DMS153 treated with DMSO at 0.1 percent for 48 hours (cell line): ENCODE measurements at regions not wholly inside any gene's neighbourhood (a gene's known extent, or its start where the extent isn't known, plus 50 kb on each side); places are given as distances from the start of the nearest gene placed in this dataset.
"Not testable (repeated sequence)": the region's sequence is repeated elsewhere in the genome, so short reads cannot be mapped to it uniquely, and the experiment has no call there.

Experiments used
- DNase-seq: peaks from one replicate; lab custom pipeline; 2025; ENCODE audit not compliant: unreplicated experiment; lab: John Stamatoyannopoulos, UW

DNA sequence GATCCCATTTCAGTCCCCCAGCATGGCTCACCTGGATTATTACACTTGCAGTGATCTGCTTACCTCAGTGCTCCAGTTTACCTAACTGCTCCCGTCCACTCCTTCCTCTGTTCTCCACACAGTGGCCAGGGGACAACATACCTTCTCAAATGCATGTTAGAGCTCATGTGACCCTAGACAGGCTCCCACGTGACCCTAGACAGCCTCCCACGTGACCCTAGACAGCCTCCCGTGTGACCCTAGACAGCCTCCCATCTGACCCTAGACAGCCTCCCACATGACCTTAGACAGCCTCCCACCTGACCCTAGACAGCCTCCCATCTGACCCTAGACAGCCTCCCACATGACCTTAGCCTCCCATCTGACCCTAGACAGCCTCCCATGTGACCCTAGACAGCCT lies 226.0 kb upstream of the TMEM132C start:
- no peak for DNase-seq

DNA sequence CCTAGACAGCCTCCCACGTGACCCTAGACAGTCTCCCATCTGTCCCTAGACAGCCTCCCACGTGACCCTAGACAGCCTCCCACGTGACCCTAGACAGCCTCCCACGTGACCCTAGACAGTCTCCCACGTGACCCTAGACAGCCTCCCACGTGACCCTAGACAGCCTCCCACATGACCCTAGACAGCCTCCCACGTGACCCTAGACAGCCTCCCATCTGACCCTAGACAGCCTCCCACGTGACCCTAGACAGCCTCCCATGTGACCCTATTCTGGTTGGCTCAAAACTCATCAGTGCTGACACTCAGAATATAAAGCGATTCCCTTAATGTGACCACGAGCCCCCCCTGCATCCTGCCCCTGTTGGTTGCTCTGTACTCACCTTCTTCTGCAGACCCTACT lies 224.7 kb upstream of the TMEM132C start:
- not testable (repeated sequence) for DNase-seq

DNA sequence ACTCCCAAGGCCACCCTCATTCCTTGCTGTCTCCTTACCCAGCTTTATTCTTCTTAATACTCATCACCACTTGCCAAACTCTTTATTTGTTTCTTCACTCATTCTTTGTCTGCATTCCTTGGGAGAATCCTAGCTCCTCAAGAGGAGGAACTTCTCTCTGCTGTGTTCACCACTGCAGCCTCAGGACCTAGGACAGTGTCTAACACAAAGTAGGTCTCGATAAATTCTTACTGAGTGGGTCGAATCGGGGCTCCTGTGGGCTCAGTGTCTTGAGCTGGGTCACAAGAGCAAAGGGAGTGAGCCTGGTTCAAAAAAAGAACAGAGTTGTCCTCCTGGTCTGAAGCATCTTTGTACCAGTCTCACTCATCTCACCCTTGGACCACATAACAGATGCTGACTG lies 224.1 kb upstream of the TMEM132C start:
- no peak for DNase-seq

DNA sequence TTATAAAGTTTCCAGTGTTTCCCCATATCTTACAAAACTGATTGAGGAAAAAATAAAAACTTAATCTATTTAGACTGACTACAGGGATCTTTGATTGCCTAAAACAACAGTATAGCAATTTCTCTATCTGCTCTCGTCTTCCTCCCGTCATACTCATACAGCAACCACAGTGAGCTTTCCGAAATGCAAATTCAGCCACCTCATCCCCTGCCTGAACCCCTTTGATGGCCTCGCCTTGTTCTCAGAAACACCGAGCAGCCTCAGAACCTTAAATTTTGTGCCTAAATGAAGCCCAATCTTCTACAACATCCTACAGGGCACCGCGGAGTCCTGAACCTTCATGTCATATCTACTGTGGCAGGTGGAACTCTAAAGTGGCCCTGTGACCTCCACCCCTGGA lies 223.7 kb upstream of the TMEM132C start:
- DNase-seq = no peak

DNA sequence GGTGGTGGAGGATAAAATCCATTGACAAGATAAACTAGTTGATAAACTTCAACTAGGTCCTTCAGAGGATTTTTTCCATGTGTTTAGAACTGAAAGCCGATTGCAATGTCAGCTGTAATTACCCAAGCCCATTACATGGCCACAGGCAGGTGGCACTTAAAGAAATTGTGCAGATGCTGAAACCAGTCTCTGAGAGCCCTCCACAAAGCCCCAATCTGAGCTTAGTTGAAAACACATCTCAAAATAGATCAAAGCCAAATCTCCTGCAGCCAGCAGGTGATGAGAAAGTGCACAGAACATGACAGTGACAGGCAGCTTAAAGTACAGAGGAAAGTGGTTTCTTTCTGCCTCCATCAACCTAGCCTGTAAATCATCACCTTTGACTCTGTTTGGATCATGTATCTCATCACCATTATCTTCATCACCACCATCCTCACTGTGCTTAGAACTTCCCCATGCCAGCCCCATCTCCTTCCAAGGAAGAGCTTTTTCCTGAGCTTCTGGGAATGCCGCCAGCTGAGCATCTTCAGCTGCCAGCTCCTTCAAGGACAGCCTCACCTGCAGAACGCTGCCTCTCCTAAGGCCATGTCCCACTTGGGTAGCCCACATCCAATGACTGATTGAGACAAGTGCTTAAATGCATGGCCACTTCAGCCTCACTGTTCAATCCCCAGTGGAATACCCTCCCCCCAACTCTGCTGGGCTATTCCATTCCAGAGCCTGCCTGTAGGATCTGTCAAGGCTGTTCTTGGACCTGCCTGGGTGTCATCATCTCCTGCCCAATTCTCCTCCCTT lies 219.5 kb upstream of the TMEM132C start:
- no peak for DNase-seq

DNA sequence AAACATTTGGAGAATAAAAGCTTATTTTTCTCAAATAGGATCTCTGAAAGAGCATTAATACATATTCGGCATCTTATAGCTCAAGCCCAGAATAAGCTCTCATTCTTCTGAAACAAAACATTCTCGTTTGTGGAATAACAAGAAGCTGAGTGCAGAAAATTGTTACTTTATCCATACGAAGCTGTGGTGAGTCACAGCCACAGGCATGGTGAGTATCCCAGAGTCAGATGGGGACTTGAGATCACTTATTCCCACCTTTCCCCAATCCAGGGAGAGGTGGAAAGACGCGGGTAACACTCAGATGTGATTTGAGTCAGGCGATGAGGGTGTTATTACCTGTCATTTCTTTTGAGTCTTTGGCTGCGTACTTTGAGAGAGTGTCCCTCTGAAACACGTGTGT lies 214.6 kb upstream of the TMEM132C start:
- no peak for DNase-seq

DNA sequence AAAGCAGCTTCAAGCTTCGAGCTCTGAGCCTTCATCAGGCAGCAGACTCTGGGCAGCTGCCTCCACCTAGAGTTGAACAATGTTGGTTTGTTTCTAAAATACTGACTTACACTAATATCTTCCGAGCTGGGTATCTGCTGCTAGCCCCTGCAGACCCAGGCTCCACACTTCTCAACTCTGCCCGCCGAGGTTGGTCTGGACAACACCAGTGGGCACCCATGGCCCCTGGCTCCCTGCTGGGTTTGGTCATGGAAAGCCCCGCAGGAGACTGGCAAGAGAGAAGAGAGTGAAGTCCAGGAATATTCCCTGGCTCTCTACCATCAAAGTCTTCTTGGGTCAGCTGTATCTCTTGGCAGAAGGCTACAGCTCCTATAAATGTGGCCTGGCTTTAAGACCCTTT lies 214.2 kb upstream of the TMEM132C start:
- DNase-seq = no peak

DNA sequence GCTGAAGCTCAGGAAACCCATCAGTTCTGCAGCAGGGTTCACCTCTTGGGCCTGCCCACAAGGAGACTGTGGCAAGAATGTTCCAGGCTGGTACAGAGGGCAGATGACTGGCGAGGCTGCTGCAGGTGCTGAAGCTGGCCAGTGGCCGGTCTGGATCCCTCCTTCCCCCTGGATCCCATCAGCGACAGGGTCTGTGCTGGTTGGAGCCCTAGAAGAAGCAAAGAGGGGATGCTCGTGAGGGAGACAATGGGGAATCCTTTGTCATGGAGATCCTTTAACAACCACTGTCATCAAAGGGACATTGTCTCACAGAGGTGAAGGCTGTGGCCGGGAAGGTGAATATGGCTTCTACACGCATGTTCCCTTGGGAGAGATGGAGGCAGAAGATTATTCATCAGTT lies 211.4 kb upstream of the TMEM132C start:
- no peak for DNase-seq

DNA sequence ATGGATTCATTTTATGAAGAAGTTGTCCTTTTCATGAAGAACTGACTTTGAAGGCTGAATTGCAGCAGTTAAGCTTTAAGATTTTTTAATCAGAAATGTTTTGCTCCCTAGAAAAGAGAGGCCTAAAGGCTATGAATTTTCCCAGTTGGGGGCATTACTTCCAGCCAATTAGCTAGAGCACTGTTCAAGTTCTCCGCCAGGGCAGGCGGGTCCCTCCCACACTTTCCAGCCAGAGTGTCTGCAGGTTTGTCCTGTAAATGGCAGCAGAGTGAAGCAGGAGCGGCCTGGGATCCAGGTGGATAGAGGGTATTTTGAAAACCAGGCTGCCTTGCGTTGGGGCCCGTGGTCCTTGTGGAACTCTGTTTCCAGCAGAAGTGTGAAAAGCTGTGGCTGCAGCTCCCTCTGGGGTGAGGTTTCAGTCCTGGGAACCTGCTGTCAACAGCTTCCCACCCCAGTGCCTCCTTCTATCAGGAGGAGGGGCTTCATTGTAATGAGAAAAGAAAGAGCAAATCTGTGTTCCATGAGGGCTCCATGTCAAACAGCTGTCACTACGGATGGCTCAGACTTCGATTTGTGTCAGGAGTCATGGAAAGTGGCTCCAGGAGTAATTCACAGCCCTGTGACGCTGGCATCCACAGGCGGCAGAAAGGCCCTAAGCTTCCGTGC lies 210.7 kb upstream of the TMEM132C start:
- no peak for DNase-seq

DNA sequence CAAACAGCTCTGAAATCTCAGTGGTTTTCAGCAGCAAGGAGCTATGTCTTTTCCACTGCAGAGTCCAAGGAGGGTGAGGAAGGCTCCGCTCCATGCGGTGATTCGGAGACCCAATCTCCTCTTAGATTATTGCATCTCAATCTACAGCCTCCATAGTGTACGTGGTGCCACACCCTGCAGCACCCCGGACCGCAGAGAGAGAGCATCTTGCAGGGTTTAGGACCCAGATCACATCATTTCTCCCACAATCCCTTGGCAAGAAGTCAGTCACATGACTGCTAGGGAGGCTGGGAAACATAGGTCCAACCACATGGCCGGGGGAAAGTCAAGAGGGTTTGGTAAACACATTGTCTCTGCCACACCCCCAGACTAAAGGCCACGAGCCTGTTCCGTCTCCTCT lies 209.4 kb upstream of the TMEM132C start:
- no peak for DNase-seq

DNA sequence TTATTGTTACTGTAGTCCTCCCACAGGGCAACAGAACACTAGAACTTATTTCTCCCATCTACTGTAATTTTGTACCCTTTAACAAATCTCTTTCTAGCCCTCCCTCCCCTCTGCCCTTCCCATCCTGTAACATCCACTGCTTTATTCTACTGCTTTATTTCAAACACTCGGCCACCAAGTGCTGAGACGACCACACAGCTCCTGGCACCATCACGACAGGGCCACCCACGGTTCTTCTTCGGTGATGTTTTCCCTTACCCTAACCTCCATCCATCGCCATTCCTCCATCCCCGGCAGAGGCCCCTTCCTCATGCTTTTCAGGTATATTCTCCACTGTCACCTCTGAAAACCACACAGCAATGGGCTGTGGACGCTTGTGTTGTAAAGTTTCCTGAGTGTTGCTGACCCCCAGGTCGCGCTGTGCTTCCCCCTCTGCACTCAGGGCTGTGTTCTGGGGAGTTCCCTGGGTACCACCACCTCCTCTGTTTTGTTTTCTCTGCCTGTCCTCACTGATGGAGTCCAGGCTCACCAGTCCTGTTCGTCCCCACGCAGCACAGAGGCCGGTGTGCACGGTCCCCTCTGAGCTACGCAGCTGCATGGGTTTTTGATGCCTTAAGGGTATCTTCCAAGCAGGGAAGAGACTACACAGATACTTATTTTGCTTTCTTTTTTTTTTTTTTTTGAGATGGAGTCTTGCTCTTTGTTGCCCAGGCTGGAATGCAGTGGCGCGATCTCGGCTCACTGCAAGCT lies 207.2 kb upstream of the TMEM132C start:
- no peak for DNase-seq

DNA sequence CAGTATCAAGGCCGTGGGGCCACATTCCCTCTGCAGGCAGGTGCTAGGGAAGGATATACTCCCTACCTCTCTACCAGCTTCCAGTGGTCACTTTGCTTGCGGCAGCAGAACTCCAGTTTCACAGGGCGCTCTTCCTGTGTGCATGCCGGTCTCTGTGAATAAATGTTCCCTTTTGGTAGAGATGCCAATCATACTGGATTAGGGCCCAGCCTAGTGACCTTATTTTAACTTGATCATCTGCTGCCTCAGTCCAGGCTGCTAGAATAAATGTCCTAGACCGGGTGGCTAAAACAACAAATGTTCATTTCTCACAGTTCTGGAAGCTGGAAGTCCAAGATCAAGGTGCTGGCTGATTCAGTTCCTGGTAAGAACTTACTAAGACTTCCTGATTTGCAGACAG lies 198.8 kb upstream of the TMEM132C start:
- no peak for DNase-seq

DNA sequence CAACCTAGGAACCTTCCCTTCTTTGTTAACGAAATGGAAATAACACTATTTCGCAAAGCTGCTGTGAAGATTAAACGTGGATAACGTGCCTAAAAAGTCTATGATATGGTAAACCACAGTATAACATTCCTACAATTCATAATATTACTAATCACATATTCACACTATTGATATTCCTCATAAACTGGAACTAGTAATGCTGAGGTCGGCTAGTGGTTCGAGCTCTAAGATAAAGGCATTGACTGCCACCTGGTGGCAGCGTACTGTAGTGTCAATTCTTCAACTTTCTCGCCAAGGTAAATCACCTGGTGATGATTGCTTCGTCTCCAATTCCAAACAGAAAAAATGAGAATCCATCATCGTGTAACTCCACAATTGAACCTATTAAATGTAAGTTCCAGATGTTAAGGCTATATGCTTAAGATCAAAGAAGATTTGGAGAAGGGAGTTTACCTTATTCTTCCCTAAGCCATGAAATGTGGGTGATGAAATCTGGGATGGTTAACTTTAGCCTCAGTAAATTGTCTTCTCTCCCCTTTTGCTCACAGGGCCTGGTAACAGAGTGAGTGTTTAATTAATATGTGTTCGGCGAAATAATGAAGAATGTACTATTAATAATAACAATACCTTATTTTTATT lies 197.5 kb upstream of the TMEM132C start:
- peak; percentile 56 for DNase-seq

DNA sequence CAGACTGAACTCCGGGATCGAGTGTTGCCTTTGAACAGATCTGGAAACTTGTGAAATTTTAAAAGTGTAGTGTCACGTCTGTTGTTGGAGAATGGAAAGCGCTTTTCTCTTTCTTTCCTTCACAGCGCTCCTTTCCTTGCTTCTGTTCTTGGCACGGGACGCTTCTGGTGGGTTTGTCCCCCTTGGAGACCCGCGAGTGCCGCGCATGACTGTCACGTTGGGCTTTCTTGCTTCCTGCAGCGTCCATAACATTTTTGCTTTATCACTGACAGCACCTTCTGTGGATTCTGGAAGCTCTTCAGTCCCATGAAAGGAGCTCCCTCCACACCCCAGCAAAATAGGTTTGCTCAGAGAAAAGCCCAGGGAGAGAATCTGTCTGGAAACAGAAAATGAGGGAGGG lies 193.0 kb upstream of the TMEM132C start:
- DNase-seq = no peak

DNA sequence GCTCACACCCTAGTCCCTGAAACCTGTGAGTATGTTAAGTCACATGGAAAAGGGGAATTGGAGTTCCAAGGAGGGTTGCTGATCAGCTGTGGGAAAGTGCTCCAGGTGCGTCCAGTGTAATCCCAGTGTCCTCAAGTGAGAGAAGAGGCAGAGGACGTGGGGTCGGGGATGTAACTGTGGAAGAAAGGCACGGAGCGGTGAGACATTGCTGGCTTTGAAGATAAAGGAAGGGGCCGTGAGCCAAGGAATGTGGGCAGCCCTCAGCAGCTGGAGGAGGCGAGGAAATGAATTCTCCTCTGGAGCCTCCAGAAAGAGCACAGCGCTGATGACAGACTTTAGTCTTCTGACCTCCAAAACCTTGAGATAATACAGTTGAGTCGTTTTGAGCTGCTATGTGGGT lies 191.6 kb upstream of the TMEM132C start:
- no peak for DNase-seq

DNA sequence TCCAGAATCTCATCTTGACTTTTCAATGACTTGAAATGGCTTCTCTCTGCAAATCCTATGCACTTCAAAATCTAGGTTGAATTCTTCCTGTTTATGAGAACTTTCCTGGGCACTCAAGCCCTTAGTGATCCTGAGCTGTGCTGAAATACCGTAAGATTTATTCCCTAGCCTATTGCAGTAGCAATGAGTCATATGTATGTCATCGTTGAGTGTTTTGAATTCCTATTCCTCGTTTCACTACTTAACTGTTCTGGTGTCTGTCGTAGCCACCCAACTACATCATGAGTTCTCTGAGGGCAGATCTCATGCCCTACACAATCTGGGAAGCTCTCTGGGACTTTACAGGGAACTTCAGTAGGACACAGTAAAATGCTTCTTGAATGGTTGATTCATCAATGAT lies 190.8 kb upstream of the TMEM132C start:
- no peak for DNase-seq

DNA sequence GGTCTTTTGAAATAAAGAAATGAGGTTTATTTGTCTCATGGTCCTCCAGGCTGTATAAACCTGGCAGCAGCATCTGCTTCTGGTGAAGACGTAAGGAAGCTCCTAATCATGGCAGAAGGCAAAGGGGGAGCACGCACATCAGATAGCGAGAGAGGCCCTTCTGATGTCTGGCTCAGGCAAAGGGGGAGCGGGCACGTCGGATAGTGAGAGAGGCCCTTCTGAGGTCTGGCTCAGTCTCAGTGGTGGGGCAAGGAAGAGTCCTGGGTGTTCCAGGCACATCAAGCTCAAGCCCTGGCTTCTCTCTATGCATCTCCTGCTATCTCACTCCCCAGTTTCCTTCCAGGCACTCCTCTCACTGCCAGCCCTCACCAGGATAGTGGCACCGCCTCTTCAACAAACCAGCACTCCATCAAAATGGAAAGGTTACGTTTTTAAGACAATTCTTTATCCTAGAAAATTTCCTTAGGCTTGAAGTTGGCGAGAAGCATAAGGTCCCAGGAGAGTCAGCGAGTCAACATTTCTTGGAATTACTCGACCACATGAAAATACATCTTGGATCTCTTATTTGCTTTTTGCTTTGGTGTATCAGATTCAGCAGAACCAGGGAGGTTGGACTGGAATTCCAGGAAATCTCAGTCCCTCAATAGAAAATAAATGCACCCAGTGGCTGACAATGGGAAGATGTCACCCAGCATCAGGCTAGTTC lies 189.6 kb upstream of the TMEM132C start:
- DNase-seq = no peak

DNA sequence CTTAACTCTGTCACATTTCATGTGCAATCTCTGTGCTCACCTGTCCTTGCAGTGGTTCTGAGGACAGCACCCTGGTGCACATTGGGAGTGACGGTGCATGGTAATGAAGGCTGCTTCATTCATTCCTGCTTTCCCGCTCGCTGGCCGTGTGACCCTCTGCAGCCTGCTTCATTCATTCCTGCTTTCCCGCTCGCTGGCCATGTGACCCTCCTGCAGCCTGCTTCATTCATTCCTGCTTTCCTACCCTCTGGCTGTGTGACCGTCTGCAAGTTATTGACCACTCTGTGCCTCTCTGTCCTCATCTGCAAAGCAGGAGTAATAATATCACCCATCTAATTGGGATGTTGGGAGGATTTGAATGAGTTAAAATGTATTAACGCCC lies 189.1 kb upstream of the TMEM132C start:
- DNase-seq = no peak

DNA sequence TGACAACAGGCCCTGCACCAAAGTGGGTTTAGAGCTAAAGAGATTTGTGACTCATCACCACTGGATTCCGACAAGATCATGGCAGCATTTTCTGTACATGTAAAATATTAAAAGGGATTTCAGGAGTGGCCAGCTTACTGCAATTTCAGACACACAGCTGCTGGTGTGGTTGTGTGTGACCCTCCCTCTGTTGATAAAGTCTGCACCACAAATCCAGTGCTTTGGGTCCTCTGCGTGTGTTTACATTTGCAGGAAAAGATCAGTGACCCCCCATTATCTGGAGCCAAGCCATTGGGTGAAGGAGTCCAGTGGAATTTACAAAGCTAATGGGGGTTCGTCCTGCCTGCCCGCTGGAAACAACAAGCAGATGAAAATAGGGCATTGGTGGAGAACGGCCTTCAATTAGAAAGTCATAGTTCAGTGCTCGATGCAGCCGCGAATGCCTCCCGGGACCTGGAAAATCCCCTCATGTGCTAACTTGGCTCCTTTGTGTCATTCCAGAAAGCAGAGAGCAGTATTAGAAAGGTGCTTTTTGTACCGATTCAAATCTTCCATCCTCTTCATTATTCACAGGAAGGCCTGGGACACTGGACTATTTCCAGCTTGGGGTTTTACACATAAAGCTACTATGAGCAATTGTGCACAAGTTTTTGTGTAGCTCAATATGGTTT lies 188.5 kb upstream of the TMEM132C start:
- DNase-seq = no peak

DNA sequence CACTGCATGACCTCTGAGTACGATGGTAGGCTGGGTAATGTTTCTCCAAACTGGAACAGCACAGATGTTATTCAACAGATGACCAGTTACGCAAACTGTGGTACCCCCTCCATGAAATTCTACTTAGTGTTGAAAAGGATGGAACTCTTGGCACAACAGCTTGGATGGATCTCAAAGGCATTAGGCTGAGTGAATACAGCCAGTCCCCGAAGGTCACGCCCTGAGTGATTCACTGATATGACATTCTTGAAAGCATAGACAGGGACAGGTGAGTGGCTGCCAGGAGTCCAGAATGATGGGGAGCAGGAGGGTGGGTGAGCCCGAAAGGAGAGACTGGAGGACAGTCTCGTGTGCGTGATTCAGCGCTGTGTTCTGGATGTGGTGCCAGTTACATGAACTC lies 187.5 kb upstream of the TMEM132C start:
- no peak for DNase-seq
